ENCODE measurements at regions not wholly inside any gene's neighbourhood (a gene's known extent, or its start where the extent isn't known, plus 50 kb on each side); places are given as distances from the start of the nearest gene placed in this dataset.

GRCh38 chr2:9113262-9113661 lies 93.3 kb upstream of the ASAP2 start:
- TF ChIP-seq, protein P1, sequence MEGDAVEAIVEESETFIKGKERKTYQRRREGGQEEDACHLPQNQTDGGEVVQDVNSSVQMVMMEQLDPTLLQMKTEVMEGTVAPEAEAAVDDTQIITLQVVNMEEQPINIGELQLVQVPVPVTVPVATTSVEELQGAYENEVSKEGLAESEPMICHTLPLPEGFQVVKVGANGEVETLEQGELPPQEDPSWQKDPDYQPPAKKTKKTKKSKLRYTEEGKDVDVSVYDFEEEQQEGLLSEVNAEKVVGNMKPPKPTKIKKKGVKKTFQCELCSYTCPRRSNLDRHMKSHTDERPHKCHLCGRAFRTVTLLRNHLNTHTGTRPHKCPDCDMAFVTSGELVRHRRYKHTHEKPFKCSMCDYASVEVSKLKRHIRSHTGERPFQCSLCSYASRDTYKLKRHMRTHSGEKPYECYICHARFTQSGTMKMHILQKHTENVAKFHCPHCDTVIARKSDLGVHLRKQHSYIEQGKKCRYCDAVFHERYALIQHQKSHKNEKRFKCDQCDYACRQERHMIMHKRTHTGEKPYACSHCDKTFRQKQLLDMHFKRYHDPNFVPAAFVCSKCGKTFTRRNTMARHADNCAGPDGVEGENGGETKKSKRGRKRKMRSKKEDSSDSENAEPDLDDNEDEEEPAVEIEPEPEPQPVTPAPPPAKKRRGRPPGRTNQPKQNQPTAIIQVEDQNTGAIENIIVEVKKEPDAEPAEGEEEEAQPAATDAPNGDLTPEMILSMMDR (conservative IDR thresholded peaks at IDR 0.05; ENCODE audit: low read length) = no peak
- TF ChIP-seq EZH2phosphoT487 (IDR thresholded peaks at IDR 0.05; ENCODE audit: borderline replicate concordance) = no peak
